ENCODE measurements at regions not wholly inside any gene's neighbourhood (a gene's known extent, or its start where the extent isn't known, plus 50 kb on each side); places are given as distances from the start of the nearest gene placed in this dataset.

GRCh38 chr3:75967071-75967470, 181.7 kb upstream of the ZNF717 start:
- H3K9me3 ChIP-seq (ENCODE audit: insufficient read depth, low read length) = no peaks in the 10 kb centered on the region; the same call in 1 of the 2 replicates
- H2AFZ ChIP-seq (ENCODE audit: low read depth, low read length) = no peak overlapping the region
- no peak overlapping the region for H3K4me3 ChIP-seq (ENCODE audit: low read length)
- no peaks in the 10 kb centered on the region for H3K27me3 ChIP-seq (ENCODE audit: low read depth, low read length)
- no peak overlapping the region for H3K4me2 ChIP-seq (ENCODE audit: low read length)
- H3K36me3 ChIP-seq (replicated peaks; ENCODE audit: low read depth, low read length) = no peaks in the 10 kb centered on the region
- H3K79me2 ChIP-seq (ENCODE audit: low read length) = no peaks in the 10 kb centered on the region
- no peaks in the 10 kb centered on the region for H3K4me1 ChIP-seq (ENCODE audit: low read length)
- H3K9ac ChIP-seq (ENCODE audit: low read length) = no peak overlapping the region
- H4K20me1 ChIP-seq (ENCODE audit: insufficient read depth, low read length) = no peaks in the 10 kb centered on the region
- no peak overlapping the region for H3K27ac ChIP-seq (ENCODE audit: low read length)
- no peak for TF ChIP-seq EZH2phosphoT487 (IDR thresholded peaks at IDR 0.05; ENCODE audit: low read depth)

GRCh38 chr3:75978686-75979085, 193.3 kb upstream of the ZNF717 start:
- Histone ChIP-seq H3K9ac (ENCODE audit: low read length) (no peak overlapping the region), H2AFZ (ENCODE audit: low read depth, low read length) (no peak overlapping the region), H3K4me2 (ENCODE audit: low read length) (no peak overlapping the region), H3K27ac (ENCODE audit: low read length) (no peak overlapping the region), H3K9me3 (ENCODE audit: insufficient read depth, low read length) (no peaks in the 10 kb centered on the region), H3K4me1 (ENCODE audit: low read length) (no peaks in the 10 kb centered on the region), H3K79me2 (ENCODE audit: low read length) (no peaks in the 10 kb centered on the region), H3K36me3 (replicated peaks; ENCODE audit: low read depth, low read length) (no peaks in the 10 kb centered on the region), H3K27me3 (ENCODE audit: low read depth, low read length) (no peaks in the 10 kb centered on the region), H4K20me1 (ENCODE audit: insufficient read depth, low read length) (no peaks in the 10 kb centered on the region), H3K4me3 (ENCODE audit: low read length) (no peak overlapping the region)
- no peak for TF ChIP-seq EZH2phosphoT487 (IDR thresholded peaks at IDR 0.05; ENCODE audit: low read depth)
- TF ChIP-seq, protein P1, sequence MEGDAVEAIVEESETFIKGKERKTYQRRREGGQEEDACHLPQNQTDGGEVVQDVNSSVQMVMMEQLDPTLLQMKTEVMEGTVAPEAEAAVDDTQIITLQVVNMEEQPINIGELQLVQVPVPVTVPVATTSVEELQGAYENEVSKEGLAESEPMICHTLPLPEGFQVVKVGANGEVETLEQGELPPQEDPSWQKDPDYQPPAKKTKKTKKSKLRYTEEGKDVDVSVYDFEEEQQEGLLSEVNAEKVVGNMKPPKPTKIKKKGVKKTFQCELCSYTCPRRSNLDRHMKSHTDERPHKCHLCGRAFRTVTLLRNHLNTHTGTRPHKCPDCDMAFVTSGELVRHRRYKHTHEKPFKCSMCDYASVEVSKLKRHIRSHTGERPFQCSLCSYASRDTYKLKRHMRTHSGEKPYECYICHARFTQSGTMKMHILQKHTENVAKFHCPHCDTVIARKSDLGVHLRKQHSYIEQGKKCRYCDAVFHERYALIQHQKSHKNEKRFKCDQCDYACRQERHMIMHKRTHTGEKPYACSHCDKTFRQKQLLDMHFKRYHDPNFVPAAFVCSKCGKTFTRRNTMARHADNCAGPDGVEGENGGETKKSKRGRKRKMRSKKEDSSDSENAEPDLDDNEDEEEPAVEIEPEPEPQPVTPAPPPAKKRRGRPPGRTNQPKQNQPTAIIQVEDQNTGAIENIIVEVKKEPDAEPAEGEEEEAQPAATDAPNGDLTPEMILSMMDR (IDR thresholded peaks at IDR 0.05; ENCODE audit: low read depth, low read length) = no peak

DNA sequence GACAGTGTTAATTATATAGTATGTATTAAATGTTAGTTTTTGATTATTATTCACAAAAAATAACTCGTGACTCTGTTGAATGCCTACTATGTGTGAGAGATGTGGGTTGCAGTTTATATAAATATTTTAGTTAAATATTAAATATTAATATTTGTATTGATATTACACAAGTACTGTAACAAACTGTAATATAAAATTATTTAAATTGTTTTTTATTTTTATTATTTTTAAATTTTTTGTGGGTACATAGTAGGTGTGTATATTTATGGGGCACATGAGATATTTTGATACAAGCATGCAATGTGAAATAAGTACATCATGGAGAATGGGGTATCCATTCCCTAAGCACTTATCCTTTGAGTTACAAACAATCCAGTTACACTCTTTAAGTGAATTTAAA, 196.1 kb upstream of the ZNF717 start:
- Histone ChIP-seq H4K20me1 (ENCODE audit: insufficient read depth, low read length) (no peaks in the 10 kb centered on the region), H3K4me2 (ENCODE audit: low read length) (no peak overlapping the region), H3K27me3 (ENCODE audit: low read depth, low read length) (no peaks in the 10 kb centered on the region), H3K27ac (ENCODE audit: low read length) (no peak overlapping the region), H3K9me3 (ENCODE audit: insufficient read depth, low read length) (no peaks in the 10 kb centered on the region), H3K79me2 (ENCODE audit: low read length) (no peaks in the 10 kb centered on the region), H2AFZ (ENCODE audit: low read depth, low read length) (no peak overlapping the region), H3K36me3 (replicated peaks; ENCODE audit: low read depth, low read length) (no peaks in the 10 kb centered on the region), H3K4me3 (ENCODE audit: low read length) (no peak overlapping the region), H3K9ac (ENCODE audit: low read length) (no peak overlapping the region), H3K4me1 (ENCODE audit: low read length) (no peaks in the 10 kb centered on the region)
- TF ChIP-seq EZH2phosphoT487 (IDR thresholded peaks at IDR 0.05; ENCODE audit: low read depth) = no peak
- TF ChIP-seq, protein P1 (IDR thresholded peaks at IDR 0.05; ENCODE audit: low read depth, low read length) = no peak

- no peak overlapping the region for H2AFZ ChIP-seq (ENCODE audit: low read depth, low read length)
- H3K36me3 ChIP-seq (replicated peaks; ENCODE audit: low read depth, low read length) = no peaks in the 10 kb centered on the region
- no peaks in the 10 kb centered on the region for H3K79me2 ChIP-seq (ENCODE audit: low read length)
- H3K27ac ChIP-seq (ENCODE audit: low read length) = no peak overlapping the region
- H3K4me3 ChIP-seq (ENCODE audit: low read length) = no peak overlapping the region
- no peak overlapping the region for H3K9ac ChIP-seq (ENCODE audit: low read length)
- no peaks in the 10 kb centered on the region for H3K9me3 ChIP-seq (ENCODE audit: insufficient read depth, low read length)
- TF ChIP-seq, protein P1 (IDR thresholded peaks at IDR 0.05; ENCODE audit: low read depth, low read length) = no peak
- no peak for TF ChIP-seq EZH2phosphoT487 (IDR thresholded peaks at IDR 0.05; ENCODE audit: low read depth)
- no peaks in the 10 kb centered on the region for H4K20me1 ChIP-seq (ENCODE audit: insufficient read depth, low read length)
- no peaks in the 10 kb centered on the region for H3K27me3 ChIP-seq (ENCODE audit: low read depth, low read length)
- no peak overlapping the region for H3K4me2 ChIP-seq (ENCODE audit: low read length)
- H3K4me1 ChIP-seq (ENCODE audit: low read length) = no peaks in the 10 kb centered on the region
Observed at GRCh38 chr3:75982151-75982550, 196.8 kb upstream of the ZNF717 start.

DNA sequence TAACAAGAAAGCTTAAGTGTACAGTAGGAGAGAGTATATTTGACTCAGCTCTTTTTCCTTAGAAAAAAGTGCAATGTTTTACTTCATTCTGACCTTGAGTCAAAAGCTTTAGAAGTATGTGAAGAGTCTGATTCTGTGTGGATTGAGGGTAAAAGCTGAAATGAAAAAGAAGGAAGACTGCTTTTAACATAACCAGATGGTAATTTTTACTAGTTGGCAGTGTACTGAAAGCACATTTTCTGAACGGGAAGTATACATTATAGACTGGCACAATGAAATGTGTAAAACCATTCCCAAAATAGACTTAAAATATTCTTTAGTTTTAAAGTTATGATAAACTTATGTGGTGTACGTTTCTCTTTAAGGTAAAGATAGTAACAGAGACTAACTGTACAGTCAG, 197.8 kb upstream of the ZNF717 start:
- TF ChIP-seq EZH2phosphoT487 (IDR thresholded peaks at IDR 0.05; ENCODE audit: low read depth) = no peak
- TF ChIP-seq, protein P1 (IDR thresholded peaks at IDR 0.05; ENCODE audit: low read depth, low read length) = no peak
- Histone ChIP-seq H3K79me2 (ENCODE audit: low read length) (no peaks in the 10 kb centered on the region), H3K9me3 (ENCODE audit: insufficient read depth, low read length) (no peaks in the 10 kb centered on the region), H3K36me3 (replicated peaks; ENCODE audit: low read depth, low read length) (no peaks in the 10 kb centered on the region), H3K4me2 (ENCODE audit: low read length) (no peak overlapping the region), H3K4me3 (ENCODE audit: low read length) (no peak overlapping the region), H2AFZ (ENCODE audit: low read depth, low read length) (no peak overlapping the region), H4K20me1 (ENCODE audit: insufficient read depth, low read length) (no peaks in the 10 kb centered on the region), H3K9ac (ENCODE audit: low read length) (no peak overlapping the region), H3K4me1 (ENCODE audit: low read length) (no peaks in the 10 kb centered on the region), H3K27ac (ENCODE audit: low read length) (no peak overlapping the region), H3K27me3 (ENCODE audit: low read depth, low read length) (no peaks in the 10 kb centered on the region)

All from OCI-LY3 (cell line).